ENCODE measurements at regions not wholly inside any gene's neighbourhood (a gene's known extent, or its start where the extent isn't known, plus 50 kb on each side); places are given as distances from the start of the nearest gene placed in this dataset.
A peak's percentile ranks its signal among the peaks of the same experiment; 100 is the strongest.

DNA sequence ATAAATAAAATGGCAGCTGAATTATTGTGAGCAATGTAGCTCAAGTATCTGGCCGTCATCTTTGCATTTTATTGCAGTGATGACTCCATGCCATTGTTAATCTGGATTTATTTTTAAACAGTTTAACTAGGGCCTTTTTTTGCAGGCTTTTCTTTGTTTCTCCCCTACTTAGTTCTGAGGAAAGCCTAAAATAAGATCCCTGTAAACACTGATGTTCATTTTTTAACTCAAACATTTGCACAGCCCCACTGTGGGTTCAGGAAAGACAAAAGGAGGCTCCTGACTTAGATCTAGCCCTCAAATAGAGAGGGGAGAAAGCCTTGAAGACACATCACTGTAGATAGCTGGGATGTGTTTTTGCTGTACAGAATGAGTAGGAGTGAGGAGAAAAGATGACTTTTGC lies 69.2 kb downstream of the PLEKHG1 start (continued):
- no peak for TF ChIP-seq PKNOX1 (IDR thresholded peaks at IDR 0.05)
- TF ChIP-seq TBL1XR1 (IDR thresholded peaks at IDR 0.05; ENCODE audit: low read depth, low read length) = no peak
- no peak for TF ChIP-seq SUZ12 (IDR thresholded peaks at IDR 0.05; ENCODE audit: unreplicated experiment)
- TF ChIP-seq, protein P1, sequence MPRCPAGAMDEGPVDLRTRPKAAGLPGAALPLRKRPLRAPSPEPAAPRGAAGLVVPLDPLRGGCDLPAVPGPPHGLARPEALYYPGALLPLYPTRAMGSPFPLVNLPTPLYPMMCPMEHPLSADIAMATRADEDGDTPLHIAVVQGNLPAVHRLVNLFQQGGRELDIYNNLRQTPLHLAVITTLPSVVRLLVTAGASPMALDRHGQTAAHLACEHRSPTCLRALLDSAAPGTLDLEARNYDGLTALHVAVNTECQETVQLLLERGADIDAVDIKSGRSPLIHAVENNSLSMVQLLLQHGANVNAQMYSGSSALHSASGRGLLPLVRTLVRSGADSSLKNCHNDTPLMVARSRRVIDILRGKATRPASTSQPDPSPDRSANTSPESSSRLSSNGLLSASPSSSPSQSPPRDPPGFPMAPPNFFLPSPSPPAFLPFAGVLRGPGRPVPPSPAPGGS (IDR thresholded peaks at IDR 0.05; ENCODE audit: borderline replicate concordance, insufficient read depth, low read depth, low read length, poor library complexity, severe bottlenecking) = no peak

DNA sequence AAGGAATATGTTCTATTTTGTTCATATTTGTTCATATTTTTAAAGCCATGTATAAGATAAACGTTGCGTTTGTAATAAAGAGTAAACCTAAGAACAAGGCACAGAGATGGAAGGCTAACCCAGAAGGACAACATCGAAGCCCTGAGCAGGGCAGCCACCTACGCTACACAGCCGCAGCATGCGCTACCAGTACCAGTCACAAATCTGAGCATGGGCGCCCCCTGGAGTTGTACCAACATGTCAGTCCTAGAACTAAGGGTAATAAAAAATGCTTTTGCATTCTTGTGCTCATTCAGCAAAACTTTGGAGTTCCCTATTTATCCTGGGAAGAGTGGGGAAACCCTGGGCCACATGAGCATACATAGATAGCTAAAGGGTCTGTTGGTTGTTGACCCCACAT lies 70.6 kb downstream of the PLEKHG1 start:
- no peak overlapping the region for H2AFZ ChIP-seq (ENCODE audit: control insufficient read depth, low read depth, low read length)
- POLR2A ChIA-PET = no interaction called here
- BruUV-seq (replicated peaks) = no TSS peak
- no peak overlapping the region for H3K9ac ChIP-seq (ENCODE audit: control insufficient read depth, insufficient read depth, low read length)
- no peak for ATAC-seq
- no peak overlapping the region for H3K4me3 ChIP-seq
- intact Hi-C loops (cut with micrococcal nuclease; ENCODE audit: unreplicated experiment) = no loop called here
- CTCF ChIA-PET = no interaction called here
- no peaks in the 10 kb centered on the region for H3K27me3 ChIP-seq (replicated peaks in 1 of 2; ENCODE audit: control insufficient read depth in 2 of 2, insufficient read depth in 2 of 2, low read length in 1 of 2)
- no peaks in the 10 kb centered on the region for H3K36me3 ChIP-seq (ENCODE audit: control insufficient read depth in 2 of 2, insufficient read depth in 2 of 2, low read length in 1 of 2)
- in situ Hi-C loops (cut with MboI) = no loop called here
- no peaks in the 10 kb centered on the region for H3K9me3 ChIP-seq (replicated peaks; ENCODE audit: control insufficient read depth, insufficient read depth, low read length)
- H4K20me1 ChIP-seq (ENCODE audit: control insufficient read depth, insufficient read depth) = no peaks in the 10 kb centered on the region
- no peak for FAIRE-seq
- DNase-seq (ENCODE audit: low read depth, low spot score) = no peak
- WGBS (ENCODE audit: insufficient coverage, insufficient replicate concordance, low lambda C conversion rate, missing lambda C conversion rate) = 70% methylated on average over 7 of the region's 7 CpGs
- H3K4me2 ChIP-seq (ENCODE audit: control insufficient read depth, insufficient read depth) = no peak overlapping the region
- TF ChIP-seq, protein P2, sequence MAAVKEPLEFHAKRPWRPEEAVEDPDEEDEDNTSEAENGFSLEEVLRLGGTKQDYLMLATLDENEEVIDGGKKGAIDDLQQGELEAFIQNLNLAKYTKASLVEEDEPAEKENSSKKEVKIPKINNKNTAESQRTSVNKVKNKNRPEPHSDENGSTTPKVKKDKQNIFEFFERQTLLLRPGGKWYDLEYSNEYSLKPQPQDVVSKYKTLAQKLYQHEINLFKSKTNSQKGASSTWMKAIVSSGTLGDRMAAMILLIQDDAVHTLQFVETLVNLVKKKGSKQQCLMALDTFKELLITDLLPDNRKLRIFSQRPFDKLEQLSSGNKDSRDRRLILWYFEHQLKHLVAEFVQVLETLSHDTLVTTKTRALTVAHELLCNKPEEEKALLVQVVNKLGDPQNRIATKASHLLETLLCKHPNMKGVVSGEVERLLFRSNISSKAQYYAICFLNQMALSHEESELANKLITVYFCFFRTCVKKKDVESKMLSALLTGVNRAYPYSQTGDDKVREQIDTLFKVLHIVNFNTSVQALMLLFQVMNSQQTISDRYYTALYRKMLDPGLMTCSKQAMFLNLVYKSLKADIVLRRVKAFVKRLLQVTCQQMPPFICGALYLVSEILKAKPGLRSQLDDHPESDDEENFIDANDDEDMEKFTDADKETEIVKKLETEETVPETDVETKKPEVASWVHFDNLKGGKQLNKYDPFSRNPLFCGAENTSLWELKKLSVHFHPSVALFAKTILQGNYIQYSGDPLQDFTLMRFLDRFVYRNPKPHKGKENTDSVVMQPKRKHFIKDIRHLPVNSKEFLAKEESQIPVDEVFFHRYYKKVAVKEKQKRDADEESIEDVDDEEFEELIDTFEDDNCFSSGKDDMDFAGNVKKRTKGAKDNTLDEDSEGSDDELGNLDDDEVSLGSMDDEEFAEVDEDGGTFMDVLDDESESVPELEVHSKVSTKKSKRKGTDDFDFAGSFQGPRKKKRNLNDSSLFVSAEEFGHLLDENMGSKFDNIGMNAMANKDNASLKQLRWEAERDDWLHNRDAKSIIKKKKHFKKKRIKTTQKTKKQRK (IDR thresholded peaks at IDR 0.05; ENCODE audit: low read depth, low read length) = no peak
- TF ChIP-seq ZBTB33 (IDR thresholded peaks at IDR 0.05) = 0 out of 2 replicates have a peak, but pooled peaks have one; percentile 52
- no peaks in the 10 kb centered on the region for H3K79me2 ChIP-seq (ENCODE audit: control insufficient read depth, insufficient read depth, low read length)
- SMC1A ChIA-PET (ENCODE audit: uncharacterized antibody, unreplicated experiment) = no interaction called here
- H3K4me1 ChIP-seq (ENCODE audit: control insufficient read depth, insufficient read depth, low read length) = no peaks in the 10 kb centered on the region
- H3K27ac ChIP-seq (ENCODE audit: control insufficient read depth, insufficient read depth) = no peak overlapping the region
- RAD21 ChIA-PET (ENCODE audit: unreplicated experiment) = no interaction called here

Measured in GM12878 (cell line).